GM10266 (cell line): ENCODE measurements at regions not wholly inside any gene's neighbourhood (a gene's known extent, or its start where the extent isn't known, plus 50 kb on each side); places are given as distances from the start of the nearest gene placed in this dataset.
"Not testable (repeated sequence)": the region's sequence is repeated elsewhere in the genome, so short reads cannot be mapped to it uniquely, and the experiment has no call there.

Source experiments
- DNase-seq: peaks from one replicate; pipeline ENCODE4 v3.0.0; 2012; ENCODE audit errors: extremely low spot score
- CTCF ChIP-seq: IDR thresholded peaks from 2 replicates; pipeline ENCODE4 v1.5.1; 2012; ENCODE audit warnings: mild to moderate bottlenecking, low read depth; ENCODE audit not compliant: control insufficient read depth, insufficient read depth; ENCODE audit errors: missing control alignments

GRCh38 chr21:10425856-10426255 lies 95.5 kb upstream of the TPTE start:
- DNase-seq, result peak; percentile 14
- no peak for TF ChIP-seq CTCF

GRCh38 chr21:10426812-10427211 lies 94.6 kb upstream of the TPTE start:
- DNase-seq, result not testable (repeated sequence)

GRCh38 chr21:10427277-10427676 lies 94.1 kb upstream of the TPTE start:
- not testable (repeated sequence) for DNase-seq

- not testable (repeated sequence) for DNase-seq
These were observed 92.3 kb upstream of the TPTE start for GRCh38 chr21:10428981-10429534.

- DNase-seq, result no peak
- TF ChIP-seq CTCF, result no peak
These were observed 91.4 kb upstream of the TPTE start for GRCh38 chr21:10430005-10430404.

- not testable (repeated sequence) for DNase-seq
These were observed 89.4 kb upstream of the TPTE start for GRCh38 chr21:10431995-10432394.

GRCh38 chr21:10432456-10432855 lies 88.9 kb upstream of the TPTE start:
- not testable (repeated sequence) for DNase-seq

- DNase-seq, result not testable (repeated sequence)
These were observed 83.4 kb upstream of the TPTE start for GRCh38 chr21:10437977-10438376.

GRCh38 chr21:10440639-10441038 lies 80.7 kb upstream of the TPTE start:
- not testable (repeated sequence) for DNase-seq

- DNase-seq, result not testable (repeated sequence)
These were observed 79.4 kb upstream of the TPTE start for GRCh38 chr21:10442018-10442417.

- not testable (repeated sequence) for DNase-seq
These were observed 75.7 kb upstream of the TPTE start for GRCh38 chr21:10445685-10446084.

- DNase-seq, result not testable (repeated sequence)
These were observed 71.9 kb upstream of the TPTE start for GRCh38 chr21:10449451-10449850.

- not testable (repeated sequence) for DNase-seq
These were observed 70.1 kb upstream of the TPTE start for GRCh38 chr21:10451274-10451673.

- not testable (repeated sequence) for DNase-seq
These were observed 63.6 kb upstream of the TPTE start for GRCh38 chr21:10457765-10458164.

GRCh38 chr21:10460957-10461356 lies 60.4 kb upstream of the TPTE start:
- DNase-seq, result not testable (repeated sequence)

GRCh38 chr21:10461445-10461844 lies 59.9 kb upstream of the TPTE start:
- not testable (repeated sequence) for DNase-seq
